Activated CD4-positive, CD25-positive, alpha-beta regulatory T cell treated with anti-CD3 and anti-CD28 coated beads, Interleukin-2, amount 50 U/mL, for 24 hours (primary cell): ENCODE measurements at regions not wholly inside any gene's neighbourhood (a gene's known extent, or its start where the extent isn't known, plus 50 kb on each side); places are given as distances from the start of the nearest gene placed in this dataset.
"Not testable (repeated sequence)": the region's sequence is repeated elsewhere in the genome, so short reads cannot be mapped to it uniquely, and the experiment has no call there.

Source experiments
- ATAC-seq, 2 donors: fragments of 150-1000 bp; cut with Tn5 transposase; one replicate each; pipeline ENCODE4 v1.10.0; 2021; ENCODE audit warnings: mild to moderate bottlenecking in 1 of 2, moderate library complexity in 1 of 2

DNA sequence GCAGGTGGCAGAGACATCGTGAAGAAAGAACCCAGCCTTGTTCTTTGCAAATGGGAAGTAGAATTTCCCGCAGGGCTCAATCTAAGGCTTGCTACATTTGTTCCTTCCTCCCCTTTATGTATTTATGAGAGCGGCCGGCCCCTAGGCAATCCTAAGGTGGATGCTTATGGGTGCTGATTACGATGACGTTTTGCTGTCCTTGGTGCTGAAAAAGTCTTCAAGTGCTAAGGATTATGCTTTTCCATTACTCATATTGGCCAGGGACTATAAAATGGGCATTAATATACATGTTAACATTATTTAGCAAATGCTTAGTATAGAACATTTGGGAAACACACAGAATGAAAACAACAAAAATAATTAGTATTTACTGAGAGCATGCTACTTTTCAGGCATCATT, 313.3 kb upstream of the XYLT1 start:
- no peak for ATAC-seq

DNA sequence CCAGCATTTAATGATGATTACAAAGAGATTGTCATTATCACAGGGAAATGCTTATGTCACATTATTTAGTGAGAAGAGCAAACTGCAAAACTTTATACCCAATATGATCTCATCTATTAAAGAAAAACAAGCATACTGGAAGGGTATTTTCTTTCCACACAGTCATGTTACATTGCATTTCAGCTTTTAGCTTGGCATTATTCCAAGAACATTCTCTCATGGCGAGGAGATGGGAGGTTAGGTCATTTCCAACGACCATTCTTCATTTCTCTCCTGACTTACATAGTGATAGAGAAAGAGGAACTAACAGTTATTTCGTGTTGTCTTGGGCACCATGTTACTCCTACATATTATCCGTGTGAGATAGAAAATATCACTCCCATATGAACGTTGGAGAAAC, 309.4 kb upstream of the XYLT1 start:
- no peak for ATAC-seq

DNA sequence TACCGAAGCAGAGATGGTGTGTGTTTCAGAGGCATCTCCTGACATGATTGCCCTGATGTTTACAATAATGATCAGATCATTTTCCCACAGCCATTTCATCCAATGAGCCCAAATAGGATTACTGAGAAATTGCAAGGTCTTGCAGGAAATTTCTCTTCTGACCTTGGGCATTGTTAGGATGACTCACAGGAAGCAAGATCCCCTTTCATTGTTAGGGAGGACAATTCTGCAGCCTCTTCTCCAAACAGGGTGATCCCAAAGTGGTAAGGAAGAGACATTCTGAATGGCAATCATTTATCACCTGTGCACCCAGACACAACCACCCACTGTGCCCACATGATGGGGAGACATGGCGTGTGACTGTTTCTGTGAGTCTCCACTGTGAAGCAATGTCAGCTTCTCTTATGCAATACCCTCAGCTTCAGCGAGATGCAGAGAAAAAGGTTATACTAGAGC, 306.7 kb upstream of the XYLT1 start:
- no peak for ATAC-seq

DNA sequence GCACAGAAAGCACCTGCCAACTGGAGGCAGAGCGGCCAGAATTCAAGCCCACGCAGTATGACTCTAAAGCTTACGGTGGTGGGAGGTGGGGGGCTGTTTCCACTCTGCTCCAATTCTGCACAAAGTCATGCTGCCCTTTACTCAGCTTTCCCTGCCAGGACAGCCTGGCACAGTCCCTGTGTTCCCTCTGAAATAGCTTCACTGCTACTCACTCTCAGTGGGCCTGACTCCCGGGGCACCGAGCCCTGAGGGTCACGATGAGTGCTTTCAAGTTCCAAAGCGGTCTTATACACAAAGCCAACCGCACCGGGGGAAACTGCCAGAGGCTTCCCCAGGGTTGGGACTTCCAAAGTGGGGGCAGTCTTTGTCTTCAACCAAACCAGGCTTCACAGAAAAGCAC, 306.1 kb upstream of the XYLT1 start:
- ATAC-seq = no peak

DNA sequence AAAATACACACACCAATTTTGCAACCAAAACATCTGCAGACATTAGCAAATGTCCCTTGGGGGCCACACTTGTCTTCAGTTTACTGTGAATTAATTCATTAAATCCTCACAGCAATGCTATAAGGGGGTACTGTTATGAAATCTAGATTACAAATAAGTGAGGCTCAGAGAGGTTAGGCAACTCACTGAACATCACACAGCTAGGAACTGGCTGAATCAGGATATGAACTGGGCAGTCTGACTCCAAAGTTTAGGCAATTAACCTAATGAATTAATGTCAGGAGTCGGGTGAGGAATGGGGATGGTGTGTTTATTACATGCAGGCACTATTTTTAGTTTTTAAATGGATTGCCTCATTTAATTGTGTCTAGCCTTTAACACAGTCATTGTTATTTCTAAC, 305.7 kb upstream of the XYLT1 start:
- ATAC-seq = no peak

DNA sequence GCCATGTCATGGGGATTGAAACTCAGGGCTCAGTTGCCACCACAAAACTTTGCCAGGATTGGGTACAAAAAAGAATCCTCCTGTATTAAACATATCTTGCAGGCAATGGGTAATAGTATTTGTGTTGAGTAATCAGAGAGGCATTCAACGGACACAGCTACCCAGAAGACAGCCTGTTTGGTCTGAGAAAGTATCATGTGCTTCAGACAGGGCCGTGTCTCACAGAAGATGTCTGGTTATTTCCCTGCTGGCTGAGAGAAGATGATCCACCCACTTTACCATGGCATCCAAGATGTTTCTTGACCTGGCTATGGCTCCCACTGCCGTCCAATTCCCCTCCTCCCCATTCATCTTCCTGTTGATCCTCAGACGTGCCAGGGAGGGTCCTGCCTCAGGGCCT, 304.3 kb upstream of the XYLT1 start:
- no peak for ATAC-seq

DNA sequence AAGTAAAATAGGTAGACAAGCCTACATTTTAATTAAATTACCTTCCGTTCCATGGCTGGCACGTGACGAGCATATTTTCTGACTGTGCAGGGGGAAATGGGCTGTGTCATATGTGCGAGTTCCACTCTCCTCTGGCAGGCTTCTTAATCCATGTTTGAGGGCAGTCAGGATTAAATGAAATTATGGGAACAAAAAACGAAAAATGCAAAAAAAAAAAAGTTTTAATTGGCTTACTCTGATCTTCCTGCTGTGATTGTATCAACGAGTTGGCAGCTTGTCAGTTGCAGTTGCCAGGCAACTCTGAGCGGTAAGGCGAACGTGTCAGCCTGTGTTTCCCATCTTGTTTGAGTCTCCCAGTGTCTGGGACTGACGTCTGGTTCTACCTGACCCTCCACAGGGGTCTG, 302.9 kb upstream of the XYLT1 start:
- ATAC-seq = no peak

DNA sequence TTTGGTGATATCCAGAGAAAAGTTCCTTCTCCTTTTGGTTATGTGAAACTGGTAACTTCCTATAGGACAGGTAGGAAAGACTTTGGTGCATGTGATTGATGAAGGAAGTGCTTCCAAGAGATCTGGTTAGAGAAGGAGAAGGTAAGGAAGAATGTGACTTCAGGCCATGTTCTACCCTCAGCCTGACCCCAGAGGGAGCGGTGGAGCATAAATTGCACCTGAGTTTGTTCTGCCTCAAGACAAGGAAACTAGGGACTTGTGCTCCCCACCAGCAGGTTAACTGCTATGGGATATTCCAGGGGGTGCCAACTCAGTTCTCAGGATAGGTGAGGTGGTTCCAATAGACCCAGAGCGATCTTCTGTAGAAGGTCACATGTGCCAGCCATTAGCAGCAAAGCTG, 299.3 kb upstream of the XYLT1 start:
- no peak for ATAC-seq

DNA sequence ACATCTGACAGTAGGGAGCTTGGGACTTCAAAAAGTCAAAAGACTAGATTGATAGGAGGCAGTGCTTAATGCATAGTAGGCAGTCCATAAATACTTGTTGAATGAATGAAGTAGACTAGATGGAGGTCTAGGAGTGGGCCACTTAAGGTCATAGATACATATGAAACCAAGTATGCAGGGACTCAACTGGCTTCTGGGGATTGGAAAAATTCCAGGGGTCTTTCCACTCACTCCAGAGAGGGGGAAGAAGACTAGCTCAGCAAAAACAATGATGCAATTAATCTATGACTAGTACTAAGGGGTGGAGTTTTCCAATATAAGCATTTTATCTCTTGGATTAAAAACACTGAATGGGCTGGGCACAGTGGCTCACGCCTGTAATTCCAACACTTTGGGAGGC, 298.3 kb upstream of the XYLT1 start:
- no peak for ATAC-seq

DNA sequence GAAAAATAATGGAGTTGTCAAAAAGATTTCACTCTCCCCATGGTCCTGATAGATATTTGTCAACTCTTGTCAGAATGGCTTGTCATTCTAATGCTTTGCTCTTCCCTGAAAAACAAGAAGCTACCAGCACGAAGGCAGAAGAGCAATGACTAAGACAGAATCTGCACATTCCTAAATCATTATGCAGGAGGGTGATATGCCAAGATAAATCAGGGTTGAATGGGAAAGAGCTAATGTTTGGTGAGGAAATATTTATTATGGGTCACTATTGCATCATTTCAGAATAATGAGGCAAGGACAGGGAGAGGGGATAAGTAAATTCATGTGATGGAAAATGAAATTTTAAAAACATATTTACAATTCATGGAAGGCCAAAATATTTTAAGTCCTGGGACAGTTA, 297.5 kb upstream of the XYLT1 start:
- no peak for ATAC-seq

DNA sequence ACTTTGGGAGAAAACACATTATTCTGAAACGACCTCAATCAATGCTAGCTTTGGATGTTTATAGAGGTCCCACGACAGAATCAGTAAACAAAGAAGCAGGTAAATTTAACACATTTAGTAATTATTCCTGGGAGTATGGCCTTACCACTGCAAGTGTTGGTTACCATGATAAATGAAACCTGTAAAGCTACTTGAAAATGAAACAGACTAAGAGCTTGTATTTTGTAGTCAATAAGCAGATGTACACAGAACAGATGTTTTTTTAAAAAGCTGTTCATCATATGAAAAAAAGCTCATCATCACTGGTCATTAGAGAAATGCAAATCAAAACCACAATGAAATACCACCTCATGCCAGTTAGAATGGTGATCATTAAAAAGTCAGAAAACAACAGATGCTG, 295.3 kb upstream of the XYLT1 start:
- ATAC-seq = no peak

DNA sequence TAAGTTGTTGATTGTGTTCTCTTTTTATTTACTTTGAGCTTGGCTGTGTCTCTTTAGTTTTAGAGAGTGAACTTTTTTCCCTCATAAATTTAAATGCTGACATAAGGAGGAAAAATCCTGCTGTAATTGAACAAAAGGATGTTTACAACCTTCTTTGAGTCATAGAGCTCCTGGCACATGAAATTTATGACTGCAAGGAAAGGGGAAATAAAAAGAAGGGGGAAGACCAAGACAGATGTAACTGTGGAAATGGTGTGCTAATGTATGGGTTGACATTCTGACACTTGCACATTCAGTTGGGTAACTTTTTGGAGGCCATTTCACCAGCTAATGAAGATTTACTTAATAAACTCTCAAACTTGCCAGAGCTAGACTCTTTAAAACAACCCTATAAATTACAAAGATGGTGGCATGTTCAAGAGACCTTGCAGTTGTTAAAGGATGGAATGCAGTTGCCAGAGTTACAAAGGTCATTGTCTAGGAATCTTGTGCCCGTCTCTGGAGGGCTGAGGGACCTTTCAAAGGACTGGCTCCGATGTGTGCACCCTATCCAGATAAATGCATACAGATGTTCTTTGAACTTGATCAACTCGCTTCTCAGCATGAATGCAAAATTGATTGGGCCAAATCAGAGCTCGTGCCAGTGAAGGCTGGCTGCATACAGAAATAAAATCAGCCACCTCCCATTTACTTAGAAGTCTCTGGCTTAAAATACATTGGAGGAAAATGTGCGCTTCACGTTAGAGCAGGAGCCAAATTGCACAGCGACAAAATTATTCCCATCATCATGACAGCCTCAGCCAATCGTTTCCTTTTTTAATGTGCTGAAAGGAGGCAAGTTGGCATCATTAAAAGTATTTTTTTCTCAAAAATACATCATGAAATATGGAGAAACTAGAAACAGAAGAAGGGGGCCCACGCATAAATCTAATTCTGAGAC, 289.0 kb upstream of the XYLT1 start:
- no peak for ATAC-seq

DNA sequence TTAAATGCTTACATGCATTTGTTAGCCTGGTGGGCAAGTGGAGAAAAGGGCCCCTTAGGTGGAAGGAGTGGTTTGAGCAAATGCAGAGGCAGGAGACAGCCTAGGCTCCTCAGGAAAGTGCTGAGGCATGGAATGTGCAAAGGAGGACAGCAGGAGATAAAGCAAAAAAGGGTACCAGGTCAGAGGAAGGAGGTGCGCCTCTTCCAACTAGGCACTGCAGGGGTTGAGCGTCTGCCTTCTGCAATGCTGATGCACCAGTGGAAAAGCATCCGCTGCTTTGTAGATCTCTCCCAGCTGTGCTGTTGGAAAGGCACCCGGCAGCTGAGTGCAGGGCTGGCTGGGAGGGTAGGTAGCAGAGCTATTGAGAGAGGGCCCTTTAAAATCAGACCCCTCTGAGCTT, 287.0 kb upstream of the XYLT1 start:
- ATAC-seq = no peak

DNA sequence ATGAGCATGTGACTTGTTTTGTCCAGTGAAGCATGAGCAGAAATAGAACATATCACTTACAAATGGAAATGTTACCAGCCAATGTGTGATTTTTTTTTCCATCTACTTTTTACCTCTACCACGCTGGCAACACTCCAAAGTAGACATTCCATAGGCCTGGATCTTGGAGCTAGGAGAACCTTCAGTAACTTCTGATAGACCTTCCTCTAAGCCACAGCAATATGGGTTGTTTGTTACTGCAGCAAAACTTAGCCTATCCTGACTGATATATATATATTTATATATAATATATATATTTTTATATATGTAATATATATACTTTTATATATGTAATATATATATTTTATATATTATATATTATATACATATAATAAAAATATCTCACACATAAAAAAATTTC, 284.4 kb upstream of the XYLT1 start:
- ATAC-seq = no peak

DNA sequence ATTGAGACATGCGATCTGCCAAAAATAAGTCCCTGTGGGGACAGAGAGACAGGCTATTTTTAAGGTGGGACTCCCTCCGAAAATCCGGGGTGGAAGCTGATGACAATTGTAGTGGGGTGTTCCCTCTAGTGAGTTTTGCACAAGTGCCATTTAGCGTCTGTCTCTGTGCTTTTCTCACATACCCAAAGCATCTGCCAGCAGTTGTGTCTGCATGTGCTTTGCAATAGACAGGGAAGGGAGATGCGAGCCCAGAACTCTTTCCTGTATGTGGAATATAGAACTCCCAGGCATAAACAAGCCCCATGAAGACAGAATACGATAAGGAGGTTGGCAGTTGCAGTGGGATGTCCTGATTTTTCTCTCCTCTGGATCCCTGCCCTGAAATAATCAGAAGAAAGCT, 282.7 kb upstream of the XYLT1 start:
- ATAC-seq = no peak

DNA sequence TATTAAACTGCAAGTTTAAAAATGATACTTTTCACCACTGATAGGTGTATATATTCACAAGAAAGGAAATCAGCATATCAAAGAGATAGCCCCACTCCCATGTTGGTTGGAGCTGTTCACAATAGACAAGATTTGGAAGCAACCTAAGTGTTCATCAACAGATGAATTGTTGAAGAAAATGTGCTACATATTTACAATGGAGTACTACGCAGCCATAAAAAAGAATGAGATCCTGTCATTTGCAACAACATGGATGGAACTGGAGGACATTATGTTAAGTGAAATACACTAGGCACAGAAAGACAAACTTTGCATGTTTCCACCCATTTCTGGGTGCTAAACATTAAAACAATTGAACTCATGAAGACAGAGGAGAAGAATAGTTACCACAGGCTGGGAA, 278.9 kb upstream of the XYLT1 start:
- no peak for ATAC-seq

DNA sequence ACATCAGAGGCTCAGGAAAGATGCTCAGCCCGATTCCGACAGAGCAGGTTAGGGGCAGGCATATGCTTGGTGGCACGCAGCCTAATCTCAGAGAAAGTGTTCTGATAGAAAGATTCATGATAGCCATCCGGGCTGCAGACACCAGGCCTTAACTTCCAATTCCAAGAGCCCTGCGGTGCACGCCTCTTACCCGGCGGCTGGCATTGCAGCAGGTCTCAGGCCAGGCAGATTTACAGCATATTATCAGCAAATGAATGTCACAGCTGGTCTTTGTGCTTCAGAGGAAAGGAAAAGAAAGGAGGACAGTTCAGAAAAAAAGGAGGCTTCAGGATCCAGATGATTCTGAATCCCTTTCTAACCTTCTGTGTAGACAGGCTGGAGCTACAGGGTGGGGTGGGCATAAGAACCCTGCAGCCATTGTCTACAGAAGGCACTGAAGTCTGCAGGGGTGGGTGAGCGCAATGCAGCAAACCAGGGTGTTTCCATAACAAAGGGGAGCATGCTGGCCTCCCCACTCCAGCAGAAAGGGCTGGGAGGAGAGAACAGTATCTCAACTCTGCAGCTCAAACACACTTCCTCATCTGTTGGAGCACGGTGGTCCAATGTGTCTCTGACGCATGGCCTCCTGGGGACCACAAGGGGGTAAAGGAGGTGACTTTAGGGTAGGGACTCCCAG, 277.4 kb upstream of the XYLT1 start:
- no peak for ATAC-seq

DNA sequence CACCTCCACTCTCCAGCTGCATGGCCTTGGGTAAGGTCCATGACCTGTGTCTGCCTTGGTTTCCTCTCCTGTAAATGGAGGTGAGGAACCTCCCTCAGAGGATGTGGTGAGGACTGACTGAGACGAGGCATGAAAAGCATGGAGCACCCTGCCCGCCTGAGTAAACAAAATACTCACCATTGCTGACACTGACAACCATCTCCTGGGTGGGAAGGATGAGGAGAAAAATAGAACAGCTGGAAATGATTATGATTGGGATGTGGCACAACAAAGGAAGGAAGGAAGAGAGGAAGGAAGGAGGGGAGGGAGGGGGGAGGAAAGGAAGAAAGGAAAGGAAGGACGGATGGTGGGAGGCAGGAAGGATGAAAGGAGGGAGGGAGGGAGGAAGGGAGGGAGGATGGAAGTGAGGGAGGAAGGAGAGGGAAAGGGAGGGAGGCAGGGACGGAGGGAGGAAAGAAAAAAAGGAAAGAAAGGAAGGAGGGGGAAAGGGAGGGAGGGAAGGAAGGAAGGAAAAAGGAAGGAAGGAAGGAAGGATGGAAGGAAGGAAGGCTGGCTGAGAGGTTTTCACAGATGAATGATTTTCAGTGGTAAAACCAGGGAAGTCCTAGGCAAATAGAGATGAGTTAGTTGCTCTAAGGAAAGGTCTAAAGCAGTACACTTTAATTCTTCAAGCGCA, 276.5 kb upstream of the XYLT1 start:
- ATAC-seq = no peak

DNA sequence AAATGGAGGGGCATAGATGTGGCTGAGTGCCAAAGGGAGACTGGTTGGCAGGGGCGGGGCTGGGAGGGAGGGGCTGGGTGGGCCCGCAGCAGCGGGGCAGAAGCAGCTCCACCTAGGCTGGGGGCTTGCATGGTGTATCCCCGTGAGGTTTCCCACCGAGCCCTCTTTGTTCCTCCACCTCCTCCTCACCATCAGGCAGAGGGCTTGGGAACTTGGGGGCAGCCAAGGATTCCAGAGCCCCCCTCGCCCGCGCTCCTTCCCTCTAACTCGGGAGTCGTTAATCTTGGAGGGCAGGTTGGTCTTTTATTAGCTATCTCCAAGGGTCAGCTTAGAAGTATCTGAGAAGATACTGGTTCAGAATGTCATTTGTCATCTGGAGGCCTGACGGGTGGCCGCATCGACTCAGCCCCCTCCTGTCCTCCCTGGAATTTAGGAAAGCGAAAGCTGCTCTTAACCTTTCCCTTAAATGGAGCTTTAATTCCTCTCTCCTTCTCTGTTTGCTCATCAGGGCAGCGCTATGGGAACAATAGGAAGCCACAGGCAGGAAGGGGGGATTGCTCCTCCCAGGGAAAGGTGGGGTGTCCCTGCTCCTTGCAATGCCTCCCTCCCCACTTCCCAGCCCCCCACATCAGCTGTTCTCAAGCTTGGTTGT, 274.3 kb upstream of the XYLT1 start:
- ATAC-seq = no peak

DNA sequence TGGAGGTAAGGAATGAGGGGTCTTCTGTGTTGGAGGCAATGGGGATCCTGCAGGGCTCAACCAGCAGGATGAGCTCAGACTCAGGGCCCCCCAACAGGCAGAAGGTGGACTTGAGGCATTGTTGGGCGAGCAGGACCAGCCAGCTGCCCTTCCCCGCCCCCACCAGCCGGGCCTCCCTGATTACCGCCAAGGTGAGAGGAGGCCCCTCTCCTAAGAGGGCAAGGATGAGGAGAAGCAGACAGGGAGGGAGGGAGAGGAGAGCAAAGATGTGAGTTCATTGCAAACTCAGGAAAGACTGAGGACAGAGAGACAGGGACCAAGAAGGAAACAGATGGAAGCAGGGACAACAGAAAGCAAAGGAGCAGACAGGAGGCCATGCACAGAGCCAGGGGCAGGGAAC, 272.8 kb upstream of the XYLT1 start:
- ATAC-seq = no peak

DNA sequence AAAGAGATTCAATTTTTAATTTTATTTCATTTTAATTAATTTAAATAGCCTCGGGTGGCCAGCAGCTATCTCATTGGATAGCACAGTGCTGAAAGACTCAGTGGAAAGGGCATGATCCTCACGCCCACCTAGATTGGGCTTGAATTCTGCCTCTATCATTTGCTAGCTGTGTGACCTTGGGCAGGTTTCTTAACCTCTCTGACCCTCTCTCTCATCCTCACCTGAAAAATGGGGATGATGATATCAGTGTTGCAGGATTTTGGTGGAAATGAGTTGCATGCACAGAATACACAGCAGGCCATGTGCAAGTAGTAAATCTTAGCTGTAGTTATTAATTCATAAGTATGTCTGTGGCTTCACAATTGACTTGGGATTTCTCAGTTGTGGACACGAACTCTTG, 272.4 kb upstream of the XYLT1 start:
- no peak for ATAC-seq

DNA sequence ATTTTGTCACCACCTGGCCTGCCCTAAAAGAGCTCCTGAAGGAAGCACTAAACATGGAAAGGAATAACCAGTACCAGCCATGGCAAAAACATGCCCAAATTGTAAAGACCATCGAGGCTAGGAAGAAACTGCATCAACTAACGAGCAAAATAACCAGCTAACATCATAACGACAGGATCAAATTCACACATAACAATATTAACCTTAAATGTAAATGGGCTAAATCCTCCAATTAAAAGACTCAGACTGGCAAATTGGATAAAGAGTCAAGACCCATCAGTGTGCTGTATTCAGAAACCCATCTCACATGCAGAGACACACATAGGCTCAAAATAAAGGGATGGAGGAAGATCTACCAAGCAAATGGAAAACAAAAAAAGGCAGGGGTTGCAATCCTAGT, 264.3 kb upstream of the XYLT1 start:
- ATAC-seq = not testable (repeated sequence)

DNA sequence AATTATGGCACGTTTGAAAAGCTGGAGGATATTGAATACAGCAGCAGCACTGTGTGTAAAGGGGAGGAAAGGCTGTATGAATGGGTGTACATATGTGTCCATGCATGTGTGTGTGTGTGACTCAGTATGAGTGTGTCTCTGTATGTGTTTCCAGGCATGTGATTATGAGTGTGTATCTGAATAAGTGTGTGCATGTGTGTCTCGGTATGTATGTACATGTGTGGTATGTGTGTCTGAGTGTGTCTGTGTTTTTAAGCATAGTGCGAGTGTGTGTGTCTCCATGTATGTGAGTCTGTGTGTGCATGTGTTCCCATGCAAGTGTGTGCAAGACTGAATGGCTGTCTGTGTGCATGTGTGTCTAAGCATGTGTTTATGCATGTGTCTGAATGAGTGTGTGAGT, 259.1 kb upstream of the XYLT1 start:
- no peak for ATAC-seq
